Activated naive CD4-positive, alpha-beta T cell treated with anti-CD3 and anti-CD28 coated beads, Interleukin-2, amount 10 ng/mL, durations not matched to agents 7 days and 5 days (primary cell): ENCODE measurements at regions not wholly inside any gene's neighbourhood (a gene's known extent, or its start where the extent isn't known, plus 50 kb on each side); places are given as distances from the start of the nearest gene placed in this dataset.
"Not testable (repeated sequence)": the region's sequence is repeated elsewhere in the genome, so short reads cannot be mapped to it uniquely, and the experiment has no call there.

Experiments used
- CTCF ChIA-PET: fragments of 350-600 bp; sonication (Branson Sonifier 250); formaldehyde crosslinking; loops from one replicate; lab custom pipeline; 2021; ENCODE audit warnings: antibody characterized with exemption; lab: Charles Lee
- DNase-seq: peaks from one replicate; pipeline ENCODE4 v3.0.0-alpha.2; 2020
- H3K27ac Mint-ChIP-seq: one replicate; pipeline ENCODE4 v1.8.0; 2021; ENCODE audit warnings: mild to moderate bottlenecking, moderate library complexity, mixed read lengths
- H3K27me3 Mint-ChIP-seq: one replicate; pipeline ENCODE4 v1.8.0; 2021; ENCODE audit warnings: mild to moderate bottlenecking, mixed read lengths
- H3K36me3 Mint-ChIP-seq: one replicate; pipeline ENCODE4 v1.8.0; 2021; ENCODE audit warnings: mixed read lengths
- H3K4me1 Mint-ChIP-seq: one replicate; pipeline ENCODE4 v1.8.0; 2021; ENCODE audit warnings: mixed read lengths
- H3K4me3 Mint-ChIP-seq: one replicate; pipeline ENCODE4 v1.8.0; 2021; ENCODE audit warnings: mild to moderate bottlenecking, moderate library complexity, mixed read lengths
- H3K9me3 Mint-ChIP-seq: one replicate; pipeline ENCODE4 v1.8.0; 2021; ENCODE audit warnings: mixed read lengths

GRCh38 chr11:26847977-26848376 lies 126.1 kb upstream of the SLC5A12 start:
- no peak overlapping the region for H3K4me3 Mint-ChIP-seq
- H3K4me1 Mint-ChIP-seq, result no peaks in the 10 kb centered on the region
- H3K9me3 Mint-ChIP-seq, result peaks cover 12% of the 10 kb centered on the region
- CTCF ChIA-PET, result no interaction called here
- no peaks in the 10 kb centered on the region for H3K27me3 Mint-ChIP-seq
- H3K27ac Mint-ChIP-seq, result no peak overlapping the region
- no peaks in the 10 kb centered on the region for H3K36me3 Mint-ChIP-seq
- no peak for DNase-seq

DNA sequence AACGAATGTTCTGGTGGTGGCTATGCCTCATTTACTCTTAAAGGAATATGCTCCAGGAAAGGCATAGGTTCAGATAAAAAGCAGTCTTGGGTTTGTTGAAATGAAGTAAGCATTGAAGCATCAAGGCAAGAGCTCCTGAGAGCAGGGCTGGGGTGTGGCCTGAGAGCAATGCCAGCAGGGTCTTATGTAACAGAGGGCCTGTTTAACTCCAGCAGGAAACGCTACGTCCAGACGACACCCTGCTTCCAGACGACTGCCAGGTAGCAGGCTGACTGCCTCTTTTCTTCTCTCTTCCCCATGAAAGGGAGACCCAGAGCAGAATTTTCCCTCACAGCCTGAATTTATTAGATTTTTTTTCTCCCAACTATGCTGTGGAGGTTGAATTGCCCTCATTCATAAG lies 127.2 kb upstream of the SLC5A12 start:
- CTCF ChIA-PET, result no interaction called here

GRCh38 chr11:26851291-26851690 lies 129.4 kb upstream of the SLC5A12 start:
- no peak overlapping the region for H3K4me3 Mint-ChIP-seq
- no peak for DNase-seq
- no peak overlapping the region for H3K27ac Mint-ChIP-seq
- H3K4me1 Mint-ChIP-seq, result no peaks in the 10 kb centered on the region
- H3K27me3 Mint-ChIP-seq, result no peaks in the 10 kb centered on the region
- peaks cover 10% of the 10 kb centered on the region for H3K9me3 Mint-ChIP-seq
- CTCF ChIA-PET, result no interaction called here
- no peaks in the 10 kb centered on the region for H3K36me3 Mint-ChIP-seq

More for the DNA sequence above, 127.2 kb upstream of the SLC5A12 start:
- no peaks in the 10 kb centered on the region for H3K27me3 Mint-ChIP-seq
- no peaks in the 10 kb centered on the region for H3K36me3 Mint-ChIP-seq
- H3K27ac Mint-ChIP-seq, result no peak overlapping the region
- H3K4me3 Mint-ChIP-seq, result no peak overlapping the region
- DNase-seq, result no peak
- no peaks in the 10 kb centered on the region for H3K4me1 Mint-ChIP-seq
- H3K9me3 Mint-ChIP-seq, result peaks cover 12% of the 10 kb centered on the region

DNA sequence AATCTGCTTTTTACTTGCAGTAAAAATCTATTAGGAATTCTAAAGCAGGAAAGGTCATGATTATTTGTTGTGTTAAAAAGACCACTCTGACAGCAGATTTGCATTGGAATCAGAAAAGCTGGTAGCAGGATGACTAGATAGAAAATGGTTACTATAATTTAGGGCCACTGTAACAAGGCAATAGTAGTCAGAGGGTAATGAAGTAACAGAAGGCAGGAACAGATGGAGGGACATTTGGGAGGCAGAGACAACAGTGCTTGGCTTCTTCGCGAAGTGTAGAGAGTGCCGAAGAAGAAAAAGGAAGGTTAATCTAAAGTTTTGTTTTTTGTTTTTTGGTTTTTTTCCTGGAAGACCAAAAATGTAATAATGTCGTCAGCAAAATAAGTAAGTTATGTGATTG lies 129.8 kb upstream of the SLC5A12 start:
- CTCF ChIA-PET, result no interaction called here
- peaks cover 8% of the 10 kb centered on the region for H3K9me3 Mint-ChIP-seq
- H3K27me3 Mint-ChIP-seq, result no peaks in the 10 kb centered on the region
- H3K4me3 Mint-ChIP-seq, result no peak overlapping the region
- H3K27ac Mint-ChIP-seq, result no peak overlapping the region
- H3K4me1 Mint-ChIP-seq, result no peaks in the 10 kb centered on the region
- DNase-seq, result no peak
- no peaks in the 10 kb centered on the region for H3K36me3 Mint-ChIP-seq

- Mint-ChIP-seq H3K36me3 (no peaks in the 10 kb centered on the region), H3K27me3 (no peaks in the 10 kb centered on the region), H3K27ac (no peak overlapping the region), H3K4me3 (no peak overlapping the region), H3K9me3 (no peaks in the 10 kb centered on the region), H3K4me1 (no peaks in the 10 kb centered on the region)
- DNase-seq, result no peak
- CTCF ChIA-PET, result no interaction called here
Measured at GRCh38 chr11:26858098-26858497, 135.8 kb upstream of the FIBIN start.

- Mint-ChIP-seq H3K27ac (no peak overlapping the region), H3K4me3 (no peak overlapping the region), H3K36me3 (no peaks in the 10 kb centered on the region), H3K27me3 (no peaks in the 10 kb centered on the region), H3K9me3 (no peaks in the 10 kb centered on the region), H3K4me1 (no peaks in the 10 kb centered on the region)
- CTCF ChIA-PET, result no interaction called here
- DNase-seq, result no peak
Measured at GRCh38 chr11:26859416-26859815, 134.5 kb upstream of the FIBIN start.

DNA sequence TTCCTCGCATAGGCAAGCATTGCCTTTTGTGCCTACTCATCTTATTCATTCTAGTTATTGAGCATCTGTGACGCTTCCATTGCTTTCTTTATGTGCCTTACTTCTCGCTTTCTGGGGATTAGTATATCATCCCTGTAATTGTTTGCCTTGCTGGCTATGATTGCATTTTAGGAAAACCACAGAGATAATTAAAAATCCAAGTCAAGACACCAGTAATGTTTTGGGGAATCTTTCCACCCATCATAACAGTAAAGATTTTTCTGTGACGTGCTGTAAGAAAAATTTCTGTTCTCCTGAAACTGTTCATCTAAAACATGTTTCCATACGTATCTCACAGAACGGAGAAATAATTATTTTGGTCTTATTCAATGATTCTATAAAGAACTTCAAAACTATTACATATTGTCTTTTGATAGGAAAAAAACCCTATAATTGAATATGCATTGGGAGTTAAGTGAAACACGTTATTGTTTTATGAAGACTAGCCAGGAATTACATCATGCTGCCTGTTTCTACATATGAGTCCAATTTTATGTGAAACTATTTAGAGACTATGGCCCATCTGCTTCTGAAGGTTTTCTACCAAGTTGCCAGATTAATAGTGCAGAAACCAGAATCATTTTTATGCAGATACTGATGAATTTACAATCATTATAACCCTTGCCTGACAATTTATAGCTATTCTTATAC lies 133.7 kb upstream of the FIBIN start:
- Mint-ChIP-seq H3K27me3 (no peaks in the 10 kb centered on the region), H3K4me1 (no peaks in the 10 kb centered on the region), H3K27ac (no peak overlapping the region), H3K9me3 (no peaks in the 10 kb centered on the region), H3K4me3 (no peak overlapping the region), H3K36me3 (no peaks in the 10 kb centered on the region)
- no peak for DNase-seq
- CTCF ChIA-PET, result no interaction called here

DNA sequence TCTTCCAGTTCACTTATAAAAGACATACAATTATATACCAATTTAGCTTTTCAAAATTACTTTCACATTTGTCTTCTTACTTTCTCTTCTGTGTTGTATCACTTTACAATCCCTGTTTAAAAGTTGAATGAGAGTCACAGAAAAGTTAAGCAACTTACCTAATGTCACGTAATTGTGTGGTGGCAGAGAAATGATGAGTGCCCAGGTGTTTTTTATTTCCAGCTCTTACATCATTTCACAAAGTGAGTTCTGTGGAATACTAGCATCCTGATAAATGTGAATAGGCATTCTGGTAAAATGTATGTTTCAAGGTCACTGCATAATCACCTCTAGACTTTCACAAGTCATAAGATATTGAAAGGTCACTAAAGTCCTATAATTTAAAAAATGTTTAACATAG lies 133.0 kb upstream of the FIBIN start:
- DNase-seq, result no peak
- Mint-ChIP-seq H3K4me3 (no peak overlapping the region), H3K36me3 (no peaks in the 10 kb centered on the region), H3K27ac (no peak overlapping the region), H3K27me3 (no peaks in the 10 kb centered on the region), H3K9me3 (no peaks in the 10 kb centered on the region), H3K4me1 (no peaks in the 10 kb centered on the region)
- CTCF ChIA-PET, result no interaction called here

DNA sequence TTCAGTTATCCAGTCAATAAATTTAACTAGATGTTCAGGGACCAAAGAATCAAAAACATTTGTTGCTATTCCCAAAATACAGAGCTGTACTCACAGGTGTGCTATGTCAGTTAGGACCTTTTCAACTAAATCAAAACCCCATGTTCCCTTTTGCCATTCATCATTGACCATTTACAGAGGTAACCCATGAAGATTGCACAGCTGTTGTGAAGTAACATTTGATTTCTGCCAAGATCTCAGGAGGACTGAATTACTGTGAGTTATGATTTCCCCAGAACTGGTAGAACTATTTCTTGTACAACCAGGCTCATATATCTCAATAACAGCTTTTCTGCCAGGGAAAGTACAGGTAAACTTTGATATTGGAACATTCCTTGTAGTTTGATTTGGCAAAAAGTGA lies 131.1 kb upstream of the FIBIN start:
- CTCF ChIA-PET, result no interaction called here
- H3K9me3 Mint-ChIP-seq, result peaks cover 2% of the 10 kb centered on the region

DNA sequence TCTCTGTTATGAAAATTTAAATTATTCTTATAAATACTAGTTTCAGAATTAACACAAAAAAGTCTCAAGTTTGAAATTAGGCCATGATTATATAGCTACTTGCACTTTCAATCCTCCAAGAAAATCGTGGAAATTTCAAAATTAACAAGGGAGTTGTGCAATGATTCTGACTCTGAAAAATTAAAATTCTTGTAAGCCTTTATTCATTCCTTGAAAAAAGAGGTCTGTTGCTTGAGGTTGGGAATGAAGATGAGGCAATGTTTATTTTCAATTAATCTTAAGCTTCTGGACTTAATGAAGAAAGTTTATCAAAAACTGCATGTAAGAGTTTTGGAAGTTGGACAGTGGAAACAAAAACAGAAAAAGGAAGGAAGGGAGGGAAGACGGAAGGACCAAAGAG lies 128.2 kb upstream of the FIBIN start:
- Mint-ChIP-seq H3K4me3 (no peak overlapping the region), H3K27me3 (no peaks in the 10 kb centered on the region), H3K36me3 (no peaks in the 10 kb centered on the region), H3K4me1 (no peaks in the 10 kb centered on the region), H3K27ac (no peak overlapping the region), H3K9me3 (peaks cover 7% of the 10 kb centered on the region)
- no peak for DNase-seq
- CTCF ChIA-PET, result no interaction called here

More for the DNA sequence above, 131.1 kb upstream of the FIBIN start:
- no peaks in the 10 kb centered on the region for H3K27me3 Mint-ChIP-seq
- no peak overlapping the region for H3K4me3 Mint-ChIP-seq
- no peak for DNase-seq
- no peak overlapping the region for H3K27ac Mint-ChIP-seq
- no peaks in the 10 kb centered on the region for H3K36me3 Mint-ChIP-seq
- H3K4me1 Mint-ChIP-seq, result no peaks in the 10 kb centered on the region

DNA sequence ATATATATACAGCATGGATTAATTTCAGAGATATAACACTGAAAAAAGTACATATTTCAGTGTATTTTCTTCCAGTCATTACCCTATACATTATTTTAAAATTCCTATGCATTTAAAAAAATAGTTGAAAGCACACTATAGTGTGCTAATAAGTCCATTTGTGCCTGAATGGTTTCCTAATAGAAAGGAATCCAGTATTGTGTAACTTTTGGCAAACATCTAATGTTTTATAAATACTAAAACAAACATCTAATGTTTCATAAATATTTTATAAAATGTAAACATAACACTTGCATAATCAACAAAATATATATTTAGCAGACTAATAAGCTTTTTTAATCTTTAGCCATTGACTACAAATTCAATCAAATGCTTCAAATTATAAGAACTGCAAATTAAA lies 126.6 kb upstream of the FIBIN start:
- H3K4me3 Mint-ChIP-seq, result no peak overlapping the region
- CTCF ChIA-PET, result no interaction called here
- no peak overlapping the region for H3K27ac Mint-ChIP-seq
- H3K9me3 Mint-ChIP-seq, result peaks cover 11% of the 10 kb centered on the region
- no peaks in the 10 kb centered on the region for H3K4me1 Mint-ChIP-seq
- H3K27me3 Mint-ChIP-seq, result no peaks in the 10 kb centered on the region
- no peaks in the 10 kb centered on the region for H3K36me3 Mint-ChIP-seq
- DNase-seq, result no peak

GRCh38 chr11:26878959-26879581 lies 114.8 kb upstream of the FIBIN start:
- Mint-ChIP-seq H3K27me3 (no peaks in the 10 kb centered on the region), H3K4me3 (no peak overlapping the region), H3K4me1 (no peaks in the 10 kb centered on the region), H3K27ac (no peak overlapping the region), H3K9me3 (peaks cover 15% of the 10 kb centered on the region), H3K36me3 (no peaks in the 10 kb centered on the region)
- CTCF ChIA-PET, result no interaction called here
- no peak for DNase-seq

DNA sequence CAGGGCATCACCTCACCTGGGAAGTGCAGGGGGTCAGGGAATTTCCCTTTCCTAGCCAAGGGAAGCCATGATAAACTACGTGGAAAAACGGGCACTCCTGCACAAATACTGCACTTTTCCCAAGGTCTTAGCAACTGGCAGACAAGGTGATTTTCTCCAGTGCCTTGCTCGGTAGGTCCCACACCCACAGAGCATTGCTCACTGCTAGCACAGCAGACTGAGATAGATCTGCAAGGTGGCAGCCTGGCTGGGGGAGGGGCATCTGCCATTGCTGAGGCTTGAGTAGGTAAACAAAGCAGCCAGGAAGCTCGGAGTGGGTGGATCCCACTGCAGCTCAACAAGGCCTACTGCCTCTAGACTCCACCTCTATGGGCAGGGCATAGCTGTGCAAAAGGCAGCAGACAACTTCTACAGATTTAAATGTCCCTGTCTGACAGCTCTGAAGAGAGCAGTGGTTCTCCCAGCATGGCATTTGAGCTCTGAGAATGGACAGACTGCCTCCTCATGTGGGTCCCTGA lies 111.5 kb upstream of the FIBIN start:
- H3K9me3 Mint-ChIP-seq, result peaks cover 24% of the 10 kb centered on the region
- DNase-seq, H3K27ac Mint-ChIP-seq, H3K36me3 Mint-ChIP-seq, H3K27me3 Mint-ChIP-seq, CTCF ChIA-PET, H3K4me1 Mint-ChIP-seq, H3K4me3 Mint-ChIP-seq: not testable (repeated sequence)

DNA sequence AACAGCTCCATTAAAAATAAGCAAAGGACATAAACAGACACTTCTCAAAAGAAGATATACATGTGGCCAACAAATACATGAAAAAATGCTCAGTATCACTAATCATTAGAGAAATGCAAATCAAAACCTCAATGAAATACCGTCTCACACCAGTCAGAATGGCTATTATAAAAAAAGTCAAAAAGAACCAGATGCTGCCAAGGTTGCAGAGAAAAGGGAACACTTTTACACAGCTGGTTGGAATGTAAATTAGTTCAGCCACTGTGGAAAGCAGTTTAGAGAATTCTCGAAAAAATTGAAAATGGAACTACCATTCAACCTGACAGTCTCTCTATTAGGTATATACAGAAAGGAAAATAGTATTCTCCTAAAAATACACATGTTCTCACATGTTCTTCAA lies 102.4 kb upstream of the FIBIN start:
- CTCF ChIA-PET, result interaction anchor here (0.8 kb wide), 1 partner anchor 891 kb away, joined by 3 read pairs; no protein-coding TSS in a partner anchor
- H3K36me3 Mint-ChIP-seq, result no peaks in the 10 kb centered on the region
- no peak overlapping the region for H3K27ac Mint-ChIP-seq
- H3K4me3 Mint-ChIP-seq, result no peak overlapping the region
- no peaks in the 10 kb centered on the region for H3K27me3 Mint-ChIP-seq
- no peaks in the 10 kb centered on the region for H3K4me1 Mint-ChIP-seq
- no peak for DNase-seq
- H3K9me3 Mint-ChIP-seq, result peaks cover 18% of the 10 kb centered on the region

- CTCF ChIA-PET, result no interaction called here
Measured at GRCh38 chr11:26896719-26897118, 97.2 kb upstream of the FIBIN start.

More at GRCh38 chr11:26896719-26897118, 97.2 kb upstream of the FIBIN start:
- no peak overlapping the region for H3K4me3 Mint-ChIP-seq
- H3K9me3 Mint-ChIP-seq, result peaks cover 18% of the 10 kb centered on the region
- no peaks in the 10 kb centered on the region for H3K4me1 Mint-ChIP-seq
- no peaks in the 10 kb centered on the region for H3K36me3 Mint-ChIP-seq
- no peak for DNase-seq
- no peaks in the 10 kb centered on the region for H3K27me3 Mint-ChIP-seq
- H3K27ac Mint-ChIP-seq, result no peak overlapping the region
